LoVo (cell line): ENCODE measurements at regions not wholly inside any gene's neighbourhood (a gene's known extent, or its start where the extent isn't known, plus 50 kb on each side); places are given as distances from the start of the nearest gene placed in this dataset.
"Not testable (repeated sequence)": the region's sequence is repeated elsewhere in the genome, so short reads cannot be mapped to it uniquely, and the experiment has no call there.

Experiments used
- DNase-seq: peaks from one replicate; pipeline ENCODE4 v3.0.0-alpha.2; 2016; ENCODE audit warnings: low spot score

- no peak for DNase-seq
Measured at GRCh38 chr17:53633856-53634255, 188.9 kb upstream of the KIF2B start.

GRCh38 chr17:53631486-53631885 lies 191.2 kb upstream of the KIF2B start:
- no peak for DNase-seq

GRCh38 chr17:53630638-53631037 lies 192.1 kb upstream of the KIF2B start:
- DNase-seq = no peak

- no peak for DNase-seq
Measured at GRCh38 chr17:53630115-53630514, 192.6 kb upstream of the KIF2B start.

- DNase-seq = no peak
Measured at GRCh38 chr17:53629188-53629587, 193.5 kb upstream of the KIF2B start.

GRCh38 chr17:53628011-53628410 lies 194.7 kb upstream of the KIF2B start:
- DNase-seq = no peak

- DNase-seq = no peak
Measured at GRCh38 chr17:53627511-53627910, 195.2 kb upstream of the KIF2B start.

GRCh38 chr17:53626286-53626685 lies 196.4 kb upstream of the KIF2B start:
- DNase-seq = peak; percentile 16

- no peak for DNase-seq
Measured at GRCh38 chr17:53619025-53619424, 203.7 kb upstream of the KIF2B start.

- DNase-seq = not testable (repeated sequence)
Measured at GRCh38 chr17:53608208-53608607, 214.5 kb upstream of the KIF2B start.

- DNase-seq = no peak
Measured at GRCh38 chr17:53607475-53607874, 215.3 kb upstream of the KIF2B start.

GRCh38 chr17:53588317-53588716 lies 234.4 kb upstream of the KIF2B start:
- DNase-seq = no peak

- DNase-seq = no peak
Measured at GRCh38 chr17:53574038-53574437, 248.7 kb upstream of the KIF2B start.

GRCh38 chr17:53571342-53571741 lies 251.4 kb upstream of the KIF2B start:
- no peak for DNase-seq

- DNase-seq = no peak
Measured at GRCh38 chr17:53570731-53571130, 252.0 kb upstream of the KIF2B start.

GRCh38 chr17:53560953-53561352 lies 261.8 kb upstream of the KIF2B start:
- DNase-seq = no peak

- no peak for DNase-seq
Measured at GRCh38 chr17:53548252-53548651, 274.5 kb upstream of the KIF2B start.

- no peak for DNase-seq
Measured at GRCh38 chr17:53543472-53543871, 279.3 kb upstream of the KIF2B start.

- no peak for DNase-seq
Measured at GRCh38 chr17:53538129-53538617, 284.6 kb upstream of the KIF2B start.

- DNase-seq = no peak
Measured at GRCh38 chr17:53527473-53527872, 295.3 kb upstream of the KIF2B start.

- no peak for DNase-seq
Measured at GRCh38 chr17:53525590-53525989, 297.1 kb upstream of the KIF2B start.

- DNase-seq = no peak
Measured at GRCh38 chr17:53516636-53517035, 306.1 kb upstream of the KIF2B start.

GRCh38 chr17:53499277-53499676 lies 323.4 kb upstream of the KIF2B start:
- DNase-seq = no peak

GRCh38 chr17:53496356-53496755 lies 326.4 kb upstream of the KIF2B start:
- DNase-seq = no peak

GRCh38 chr17:53492532-53492931 lies 330.2 kb upstream of the KIF2B start:
- DNase-seq = no peak
